Psoas muscle (tissue), 7 donors: ENCODE measurements at regions not wholly inside any gene's neighbourhood (a gene's known extent, or its start where the extent isn't known, plus 50 kb on each side); places are given as distances from the start of the nearest gene placed in this dataset.

ENCODE experiments used
- ATAC-seq, 4 donors: fragments of 200-7000 bp; cut with Tn5 transposase; one replicate each; pipeline ENCODE4 v1.9.1; 2020; ENCODE audit warnings: moderate library complexity in 3 of 4, mild to moderate bottlenecking in 2 of 4
- DNase-seq, 2 donors: peaks; one replicate each; pipeline ENCODE4 v3.0.0-alpha.2; 2020
- H3K27ac ChIP-seq: fragments of 200-600 bp; one replicate; pipeline ENCODE4 v1.8.0; 2022
- H3K27me3 ChIP-seq, 3 donors: fragments of 200-600 bp in 1 of 3; one replicate each; pipeline versions ENCODE4 v1.6.1 to v1.8.0; 2013 to 2022; ENCODE audit warnings: low read length in 2 of 3, mild to moderate bottlenecking in 2 of 3, moderate library complexity in 1 of 3; ENCODE audit not compliant: insufficient read depth in 3 of 3
- H3K36me3 ChIP-seq, 2 donors: fragments of 200-600 bp in 1 of 2; one replicate each; pipeline versions ENCODE4 v1.6.1 to v1.8.0; 2013 to 2022; ENCODE audit warnings: low read depth in 1 of 2, mild to moderate bottlenecking in 1 of 2, moderate library complexity in 1 of 2; ENCODE audit not compliant: insufficient read depth in 1 of 2
- H3K4me1 ChIP-seq: fragments of 200-600 bp; one replicate; pipeline ENCODE4 v1.8.0; 2022
- H3K4me3 ChIP-seq: fragments of 200-600 bp; one replicate; pipeline ENCODE4 v1.8.0; 2022; ENCODE audit warnings: mild to moderate bottlenecking
- H3K9me3 ChIP-seq: fragments of 200-600 bp; one replicate; pipeline ENCODE4 v1.8.0; 2022
- CTCF ChIP-seq: fragments of 200-600 bp; IDR thresholded peaks from one replicate; pipeline ENCODE4 v1.8.0; 2022; ENCODE audit warnings: antibody characterized with exemption
- WGBS, 3 donors: extraction: QIAGEN DNeasy Blood & Tissue Kit; methylation state at CpG; one replicate each; pipeline versions ENCODE4 v1.1.6 to v1.1.7; 2013; 5-methylcytosine and 5-hydroxymethylcytosine counted together
- intact Hi-C, 2 donors: fragments of 100-400 bp; cut with DNase I; formaldehyde crosslinking; loops; one replicate each; pipeline versions ENCODE4 v1.11.0 to v1.14.2; 2022
- donor health status: healthy with polysubstance abuse.
- donor health status: DM: no; HTN: no; CAD: no; lungs with moderate emphysema.
- donor health status: Bipolar disorder and iron deficiency.
- donor health status: healthy.
- donor health status: DM: yes; HTN: yes; CAD: no.
- donor health status: DM: no; HTN: no; CAD: no.
- donor health status: DM: yes; HTN: yes; CAD: no.

- TF ChIP-seq CTCF = no peak
- no peaks in the 10 kb centered on the region for H3K9me3 ChIP-seq
- no peak for DNase-seq
- no peak overlapping the region for H3K4me3 ChIP-seq
- peaks cover 0 to 23% (median 1%) of the 10 kb centered on the region in 3 donors for H3K27me3 ChIP-seq
- 58 to 67% (median 60%) methylated on average over 9 of the region's 9 CpGs for WGBS, 3 donors
- no peak overlapping the region for H3K27ac ChIP-seq
- intact Hi-C loops = no loop called here
- ATAC-seq = no peak
- H3K4me1 ChIP-seq = no peaks in the 10 kb centered on the region
- H3K36me3 ChIP-seq = no peaks in the 10 kb centered on the region
Measured at GRCh38 chr14:76575108-76575507, 186.2 kb upstream of the VASH1 start.

- peaks cover 0 to 23% (median 1%) of the 10 kb centered on the region in 3 donors for H3K27me3 ChIP-seq
- H3K36me3 ChIP-seq = no peaks in the 10 kb centered on the region
- H3K4me1 ChIP-seq = no peaks in the 10 kb centered on the region
- ATAC-seq (no peak), DNase-seq (no peak)
- no peak for TF ChIP-seq CTCF
- WGBS, 3 donors = 36 to 40% (median 36%) methylated on average over 8 of the region's 8 CpGs
- no peaks in the 10 kb centered on the region for H3K9me3 ChIP-seq
- intact Hi-C loops = no loop called here
- no peak overlapping the region for H3K27ac ChIP-seq
- no peak overlapping the region for H3K4me3 ChIP-seq
Measured at GRCh38 chr14:76576047-76576741, 185.1 kb upstream of the VASH1 start.

GRCh38 chr14:76577090-76577489 lies 184.2 kb upstream of the VASH1 start:
- H3K9me3 ChIP-seq = no peaks in the 10 kb centered on the region
- ATAC-seq (no peak), DNase-seq (no peak)
- no peaks in the 10 kb centered on the region for H3K4me1 ChIP-seq
- no peak for TF ChIP-seq CTCF
- H3K4me3 ChIP-seq = no peak overlapping the region
- intact Hi-C loops = no loop called here
- no peaks in the 10 kb centered on the region for H3K36me3 ChIP-seq
- H3K27ac ChIP-seq = no peak overlapping the region
- whole genome bisulfite sequencing, 3 donors = 94 to 95% (median 95%) methylated on average over 2 of the region's 2 CpGs
- H3K27me3 ChIP-seq = peaks cover 0 to 23% (median 1%) of the 10 kb centered on the region in 3 donors

DNA sequence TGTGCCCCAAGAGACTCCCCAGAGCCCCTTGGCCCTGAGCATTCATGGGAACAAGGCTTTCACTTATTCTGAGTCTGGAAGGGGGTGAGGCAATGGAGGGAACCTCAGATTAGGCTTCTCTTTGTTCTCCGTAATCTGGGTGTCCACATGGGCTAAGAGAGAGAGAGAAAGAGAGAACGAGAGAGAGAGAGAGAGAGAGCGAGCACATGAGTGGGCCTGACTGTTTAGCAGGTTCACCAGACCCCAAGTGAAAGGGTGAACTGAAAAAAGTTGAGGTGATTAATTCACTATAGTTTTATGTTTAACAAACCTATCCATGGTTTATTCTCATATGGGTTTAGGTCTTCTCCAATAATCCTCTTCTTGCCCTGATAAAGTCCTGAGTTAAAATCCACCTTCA lies 183.4 kb upstream of the VASH1 start:
- Histone ChIP-seq H3K36me3 (no peaks in the 10 kb centered on the region), H3K4me3 (no peak overlapping the region), H3K4me1 (no peaks in the 10 kb centered on the region), H3K27ac (no peak overlapping the region), H3K27me3 (peaks cover 0 to 23% (median 0%) of the 10 kb centered on the region in 3 donors), H3K9me3 (no peaks in the 10 kb centered on the region)
- TF ChIP-seq CTCF = no peak
- 90 to 97% (median 91%) methylated on average over 3 of the region's 3 CpGs for WGBS, 3 donors
- intact Hi-C loops = no loop called here
- DNase-seq (no peak), ATAC-seq (no peak)

DNA sequence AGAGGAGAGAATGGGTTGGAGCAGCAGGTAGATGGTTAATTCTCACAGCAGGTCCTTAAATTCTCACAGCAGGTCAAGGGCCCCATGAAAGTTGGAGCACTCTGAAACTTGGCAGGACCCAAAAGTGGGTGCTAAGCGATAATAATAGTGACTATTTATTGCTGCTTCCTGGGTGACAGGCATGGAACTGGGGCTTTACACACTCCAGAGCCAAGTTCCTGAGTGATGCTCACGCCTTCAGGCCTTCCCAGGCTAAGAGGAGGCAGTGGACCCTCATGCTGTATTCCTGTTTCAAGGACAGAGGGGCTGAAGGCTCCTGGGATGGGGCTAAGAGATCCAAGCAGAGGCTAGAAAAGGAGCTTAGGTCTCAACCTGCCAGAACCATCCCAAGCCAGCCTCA lies 180.9 kb upstream of the VASH1 start:
- Histone ChIP-seq H3K4me1 (no peaks in the 10 kb centered on the region), H3K27me3 (peaks cover 0 to 11% (median 0%) of the 10 kb centered on the region in 3 donors), H3K36me3 (no peaks in the 10 kb centered on the region), H3K27ac (no peak overlapping the region), H3K9me3 (no peaks in the 10 kb centered on the region), H3K4me3 (no peak overlapping the region)
- intact Hi-C loops = no loop called here
- DNase-seq = no peak
- WGBS, 3 donors = 85 to 91% (median 86%) methylated on average over 2 of the region's 2 CpGs
- TF ChIP-seq CTCF = no peak
- ATAC-seq = no peak
